Prostate gland (tissue), 2 donors: ENCODE measurements at regions not wholly inside any gene's neighbourhood (a gene's known extent, or its start where the extent isn't known, plus 50 kb on each side); places are given as distances from the start of the nearest gene placed in this dataset.

Experiments used
- DNase-seq: peaks from one replicate; pipeline ENCODE4 v3.0.0-alpha.2; 2019; ENCODE audit warnings: low spot score
- H3K27ac ChIP-seq, 2 donors: fragments of 200-600 bp; sonication (generic); 2 replicates each; pipeline ENCODE4 v1.5.1; 2017 to 2019
- H3K27me3 ChIP-seq: fragments of 200-600 bp; sonication (generic); replicated peaks from 2 replicates; pipeline ENCODE4 v1.5.1; 2019; ENCODE audit not compliant: insufficient read depth
- H3K36me3 ChIP-seq, 2 donors: fragments of 200-600 bp; sonication (generic); 1 replicate in 1 of 2; 2 replicates in 1 of 2; pipeline versions ENCODE4 v1.5.1 to v1.8.1; 2017 to 2019
- H3K4me1 ChIP-seq: fragments of 200-600 bp; sonication (generic); replicated peaks from 2 replicates; pipeline ENCODE4 v1.5.1; 2019
- H3K4me3 ChIP-seq, 2 donors: fragments of 200-600 bp; sonication (generic); 2 replicates each; pipeline ENCODE4 v1.5.1; 2017 to 2019
- H3K9me3 ChIP-seq: fragments of 200-600 bp; sonication (generic); 2 replicates; pipeline ENCODE4 v1.5.1; 2017
- POLR2A ChIP-seq: fragments of 450-650 bp; IDR thresholded peaks from one replicate; pipeline ENCODE4 v1.6.1; 2016; ENCODE audit warnings: antibody characterized with exemption, mild to moderate bottlenecking
- POLR2AphosphoS5 ChIP-seq: sonication (generic); formaldehyde crosslinking; IDR thresholded peaks from one replicate; pipeline ENCODE4 v1.6.1; 2017; ENCODE audit warnings: antibody characterized with exemption
- WGBS: methylation state at CpG from one replicate; pipeline ENCODE4 v1.1.5; 2018; 5-methylcytosine and 5-hydroxymethylcytosine counted together
- intact Hi-C: fragments of 100-400 bp; cut with DNase I; formaldehyde crosslinking; loops from one replicate; pipeline ENCODE4 v1.14.2; 2022
- TF ChIP-seq, protein P1 (sequence below), 4 experiments: fragments of 200-600 bp in 2 of 4; fragments of 450-650 bp in 2 of 4; sonication (generic) in 2 of 4; IDR thresholded peaks; 1 replicate in 3 of 4; 2 replicates in 1 of 4; pipeline ENCODE4 v1.5.1; 2016 to 2019; ENCODE audit warnings: antibody characterized with exemption in 4 of 4, mild to moderate bottlenecking in 2 of 4, moderate library complexity in 2 of 4

DNA sequence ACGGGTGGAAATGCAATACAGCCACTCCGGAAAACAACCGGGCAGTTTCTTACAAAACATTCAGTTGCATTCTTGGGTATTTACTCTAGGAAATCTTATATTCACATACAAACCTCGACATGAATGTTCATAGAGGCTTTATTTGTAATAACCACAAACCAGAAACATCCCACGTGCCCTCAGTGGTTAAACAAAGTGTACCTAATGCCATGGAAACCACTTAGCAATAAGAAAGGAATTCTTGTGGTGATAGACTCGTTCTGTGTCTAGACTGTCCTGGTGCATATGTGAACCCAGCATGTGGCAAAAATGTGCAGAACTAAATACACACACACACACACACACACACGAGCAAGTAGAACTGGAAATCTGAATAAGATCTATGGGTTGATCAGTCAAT, 1073.3 kb downstream of the TBC1D22A start:
- 31% methylated on average over 7 of the region's 7 CpGs for WGBS
- TF ChIP-seq, protein P1, sequence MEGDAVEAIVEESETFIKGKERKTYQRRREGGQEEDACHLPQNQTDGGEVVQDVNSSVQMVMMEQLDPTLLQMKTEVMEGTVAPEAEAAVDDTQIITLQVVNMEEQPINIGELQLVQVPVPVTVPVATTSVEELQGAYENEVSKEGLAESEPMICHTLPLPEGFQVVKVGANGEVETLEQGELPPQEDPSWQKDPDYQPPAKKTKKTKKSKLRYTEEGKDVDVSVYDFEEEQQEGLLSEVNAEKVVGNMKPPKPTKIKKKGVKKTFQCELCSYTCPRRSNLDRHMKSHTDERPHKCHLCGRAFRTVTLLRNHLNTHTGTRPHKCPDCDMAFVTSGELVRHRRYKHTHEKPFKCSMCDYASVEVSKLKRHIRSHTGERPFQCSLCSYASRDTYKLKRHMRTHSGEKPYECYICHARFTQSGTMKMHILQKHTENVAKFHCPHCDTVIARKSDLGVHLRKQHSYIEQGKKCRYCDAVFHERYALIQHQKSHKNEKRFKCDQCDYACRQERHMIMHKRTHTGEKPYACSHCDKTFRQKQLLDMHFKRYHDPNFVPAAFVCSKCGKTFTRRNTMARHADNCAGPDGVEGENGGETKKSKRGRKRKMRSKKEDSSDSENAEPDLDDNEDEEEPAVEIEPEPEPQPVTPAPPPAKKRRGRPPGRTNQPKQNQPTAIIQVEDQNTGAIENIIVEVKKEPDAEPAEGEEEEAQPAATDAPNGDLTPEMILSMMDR (IDR thresholded peaks at IDR 0.05), result no peak
- TF ChIP-seq POLR2AphosphoS5, result no peak
- no peak for TF ChIP-seq POLR2A
- Histone ChIP-seq H3K9me3 (no peaks in the 10 kb centered on the region), H3K36me3 (no peaks in the 10 kb centered on the region), H3K4me3 (no peak overlapping the region), H3K27me3 (peaks cover 6% of the 10 kb centered on the region), H3K4me1 (no peaks in the 10 kb centered on the region), H3K27ac (no peak overlapping the region)
- DNase-seq, result no peak
- intact Hi-C loops, result no loop called here

DNA sequence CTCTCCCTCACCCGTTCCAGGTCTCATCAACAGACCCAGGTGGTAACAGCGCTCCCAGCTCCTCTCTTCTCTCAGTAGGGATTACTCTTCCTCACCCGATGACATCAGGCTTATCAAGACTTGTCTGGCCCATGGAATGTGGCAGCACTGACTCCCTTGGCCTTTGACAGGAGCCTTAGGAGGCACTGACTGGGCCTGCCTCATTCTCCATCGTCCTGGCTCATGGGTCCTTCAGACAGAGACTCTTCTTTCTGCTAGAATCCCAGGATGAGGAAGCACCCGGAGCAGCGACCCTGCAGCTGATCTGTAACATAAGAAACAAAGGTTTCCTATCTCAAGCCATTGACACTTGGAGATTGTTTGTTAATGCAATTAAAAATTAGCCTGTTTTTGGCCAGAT, 1063.6 kb downstream of the TBC1D22A start:
- Histone ChIP-seq H3K27me3 (no peaks in the 10 kb centered on the region), H3K27ac (no peak overlapping the region), H3K36me3 (no peaks in the 10 kb centered on the region), H3K9me3 (no peaks in the 10 kb centered on the region), H3K4me1 (no peaks in the 10 kb centered on the region), H3K4me3 (no peak overlapping the region)
- intact Hi-C loops, result no loop called here
- 61% methylated on average over 6 of the region's 6 CpGs for WGBS
- TF ChIP-seq POLR2A (no peak), POLR2AphosphoS5 (no peak)
- TF ChIP-seq, protein P1 (IDR thresholded peaks at IDR 0.05), result no peak
- no peak for DNase-seq

DNA sequence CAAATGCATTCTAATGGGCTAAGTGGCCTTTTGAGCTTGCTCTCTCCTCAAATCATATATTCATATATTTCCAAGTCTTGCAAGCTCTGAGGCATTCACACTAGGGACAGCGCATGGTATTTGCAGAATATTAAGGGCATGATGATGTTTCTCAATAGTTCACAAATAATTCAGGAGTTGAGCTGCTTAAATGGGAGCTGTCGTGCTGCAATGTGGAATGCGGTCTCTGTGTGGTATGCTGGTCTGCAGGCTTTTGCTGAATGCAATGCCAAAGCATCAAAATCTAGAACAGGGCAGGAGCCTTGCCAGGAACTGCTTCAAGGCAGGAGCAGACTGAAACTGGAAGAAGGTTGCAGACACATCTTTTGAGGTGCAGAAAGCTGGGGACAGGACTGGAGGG, 1060.0 kb downstream of the TBC1D22A start:
- DNase-seq, result no peak
- Histone ChIP-seq H3K4me1 (no peaks in the 10 kb centered on the region), H3K27ac (no peak overlapping the region), H3K4me3 (no peak overlapping the region), H3K36me3 (no peaks in the 10 kb centered on the region), H3K27me3 (no peaks in the 10 kb centered on the region), H3K9me3 (no peaks in the 10 kb centered on the region)
- TF ChIP-seq POLR2A (no peak), POLR2AphosphoS5 (no peak)
- TF ChIP-seq, protein P1 (IDR thresholded peaks at IDR 0.05), result no peak
- WGBS, result 78% methylated on average over 3 of the region's 3 CpGs
- intact Hi-C loops, result no loop called here

GRCh38 chr22:47818496-47818895, 1056.0 kb downstream of the TBC1D22A start:
- intact Hi-C loops, result no loop called here
- TF ChIP-seq, protein P1 (IDR thresholded peaks at IDR 0.05), result no peak
- TF ChIP-seq POLR2A, result no peak
- TF ChIP-seq POLR2AphosphoS5, result no peak
- no peak for DNase-seq
- Histone ChIP-seq H3K36me3 (no peaks in the 10 kb centered on the region), H3K27me3 (peaks cover 3% of the 10 kb centered on the region), H3K27ac (no peak overlapping the region), H3K4me3 (no peak overlapping the region), H3K4me1 (no peaks in the 10 kb centered on the region), H3K9me3 (no peaks in the 10 kb centered on the region)
- 82% methylated on average over 9 of the region's 9 CpGs for WGBS

- Histone ChIP-seq H3K4me1 (no peaks in the 10 kb centered on the region), H3K9me3 (no peaks in the 10 kb centered on the region), H3K27me3 (peaks cover 3% of the 10 kb centered on the region), H3K36me3 (no peaks in the 10 kb centered on the region), H3K4me3 (no peak overlapping the region), H3K27ac (no peak overlapping the region)
- intact Hi-C loops, result no loop called here
- no peak for DNase-seq
- 91% methylated on average over 5 of the region's 5 CpGs for WGBS
- TF ChIP-seq, protein P1 (IDR thresholded peaks at IDR 0.05), result no peak
- TF ChIP-seq POLR2A (no peak), POLR2AphosphoS5 (no peak)
Measured at GRCh38 chr22:47817380-47817779, 1054.9 kb downstream of the TBC1D22A start.
